SK-N-MC (cell line): ENCODE measurements at regions not wholly inside any gene's neighbourhood (a gene's known extent, or its start where the extent isn't known, plus 50 kb on each side); places are given as distances from the start of the nearest gene placed in this dataset.

Experiments used
- EZH2 ChIP-seq: fragments of 200-600 bp; sonication (generic); IDR thresholded peaks from one replicate; pipeline ENCODE4 v1.6.1; 2017; ENCODE audit warnings: antibody characterized with exemption
- POLR2AphosphoS5 ChIP-seq: IDR thresholded peaks from 2 replicates; pipeline ENCODE4 v1.6.1; 2012; ENCODE audit warnings: mild to moderate bottlenecking, low read depth, low read length, borderline replicate concordance

DNA sequence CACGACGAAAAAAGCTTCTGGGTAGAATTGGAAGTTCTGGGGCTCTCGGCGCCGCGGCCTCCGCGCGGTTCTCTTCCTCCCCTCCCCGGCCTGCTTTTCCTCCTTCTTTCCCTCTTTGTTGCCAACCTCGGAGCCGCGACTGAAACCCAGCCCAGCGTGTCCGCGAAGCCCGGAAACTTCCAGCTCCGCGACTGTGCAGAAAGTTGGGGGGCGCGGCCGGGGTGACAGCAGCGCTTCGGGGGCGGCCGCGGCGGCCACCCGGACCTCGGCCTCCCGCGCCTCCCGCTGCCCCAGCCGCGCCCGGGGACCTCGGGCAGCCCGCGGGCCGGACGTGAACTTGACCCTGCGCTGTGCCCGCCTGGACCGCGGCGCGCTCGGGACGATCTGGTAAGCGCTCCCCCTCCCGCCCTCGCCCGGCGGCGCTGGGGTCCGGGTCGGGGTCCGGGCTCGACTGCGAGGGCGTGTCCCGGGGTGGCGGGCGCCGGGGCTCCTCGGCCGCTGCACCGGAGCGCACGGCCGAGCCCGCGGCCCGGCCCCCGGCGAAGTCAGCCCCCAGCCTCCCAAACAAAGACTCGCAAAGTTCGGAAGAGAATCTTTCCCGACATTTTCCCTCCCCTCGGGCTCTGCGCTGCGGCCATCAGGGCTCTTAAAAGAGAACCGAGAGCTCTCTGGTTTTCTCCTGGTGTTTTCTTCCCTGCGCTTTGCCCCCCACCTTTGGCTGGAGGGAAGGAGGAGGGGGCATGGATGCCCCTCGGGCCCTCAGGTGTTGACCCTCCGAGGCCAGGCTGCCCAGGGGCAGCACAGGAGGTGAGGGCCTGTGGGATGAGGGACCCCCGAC lies 67.9 kb upstream of the WNT7B start:
- TF ChIP-seq EZH2: no peak
- TF ChIP-seq POLR2AphosphoS5: no peak
